GM23338 (cell line): ENCODE measurements at regions not wholly inside any gene's neighbourhood (a gene's known extent, or its start where the extent isn't known, plus 50 kb on each side); places are given as distances from the start of the nearest gene placed in this dataset.

ENCODE experiments used
- ATAC-seq: fragments of 200-7000 bp; cut with Tn5 transposase; 3 replicates; pipeline ENCODE4 v1.9.1; 2020
- DNase-seq: peaks from one replicate; pipeline ENCODE4 v3.0.0-alpha.2; 2015; ENCODE audit warnings: low spot score
- H2AFZ ChIP-seq: fragments of 200-600 bp; sonication (generic); 2 replicates; pipeline ENCODE4 v1.8.0; 2016; ENCODE audit warnings: antibody characterized with exemption, mild to moderate bottlenecking, moderate library complexity
- H3F3A ChIP-seq: fragments of 200-600 bp; sonication (generic); replicated peaks from 2 replicates; pipeline ENCODE4 v1.8.0; 2017; ENCODE audit warnings: antibody characterized with exemption, mixed run types, low read depth
- H3K27ac ChIP-seq: fragments of 200-600 bp; sonication (generic); 2 replicates; pipeline ENCODE4 v1.6.1; 2016; ENCODE audit warnings: low read depth
- H3K27me3 ChIP-seq: fragments of 200-600 bp; sonication (generic); 2 replicates; pipeline ENCODE4 v1.8.0; 2016; ENCODE audit warnings: mild to moderate bottlenecking, mixed run types, moderate library complexity; ENCODE audit not compliant: insufficient read depth
- H3K36me3 ChIP-seq: fragments of 200-600 bp; sonication (generic); 2 replicates; pipeline ENCODE4 v1.8.0; 2016; ENCODE audit warnings: mild to moderate bottlenecking; ENCODE audit not compliant: insufficient read depth
- H3K4me1 ChIP-seq: fragments of 200-600 bp; sonication (generic); 2 replicates; pipeline ENCODE4 v1.8.0; 2016; ENCODE audit warnings: mild to moderate bottlenecking, moderate library complexity; ENCODE audit not compliant: insufficient read depth
- H3K4me2 ChIP-seq: fragments of 200-600 bp; sonication (generic); 2 replicates; pipeline ENCODE4 v1.7.1; 2017; ENCODE audit warnings: mixed run types
- H3K4me3 ChIP-seq: fragments of 200-600 bp; sonication (generic); 2 replicates; pipeline ENCODE4 v1.6.1; 2016; ENCODE audit warnings: mixed run types
- H3K79me2 ChIP-seq: fragments of 200-600 bp; sonication (generic); replicated peaks from 2 replicates; pipeline ENCODE4 v1.8.0; 2017; ENCODE audit warnings: mild to moderate bottlenecking; ENCODE audit not compliant: insufficient read depth
- H3K9me2 ChIP-seq: fragments of 200-600 bp; sonication (generic); 2 replicates; pipeline ENCODE4 v1.8.0; 2017; ENCODE audit not compliant: insufficient read depth
- H4K20me1 ChIP-seq: fragments of 200-600 bp; sonication (generic); replicated peaks from 2 replicates; pipeline ENCODE4 v1.8.0; 2017; ENCODE audit warnings: mild to moderate bottlenecking; ENCODE audit not compliant: insufficient read depth
- H3K27ac Mint-ChIP-seq: 2 replicates; pipeline ENCODE4 v1.8.0; 2020; ENCODE audit warnings: inconsistent platforms, mild to moderate bottlenecking, moderate library complexity, mixed read lengths
- H3K27me3 Mint-ChIP-seq: 3 replicates; pipeline ENCODE4 v1.8.0; 2022; ENCODE audit warnings: low read depth, mild to moderate bottlenecking, moderate library complexity, mixed read lengths, inconsistent platforms; ENCODE audit not compliant: insufficient read depth, poor library complexity
- H3K36me3 Mint-ChIP-seq: 3 replicates; pipeline ENCODE4 v1.8.0; 2021; ENCODE audit warnings: low read depth, mild to moderate bottlenecking, inconsistent platforms, moderate library complexity, mixed read lengths
- H3K4me1 Mint-ChIP-seq: 3 replicates; pipeline ENCODE4 v1.8.0; 2020; ENCODE audit warnings: mild to moderate bottlenecking, inconsistent platforms, mixed read lengths
- H3K4me3 Mint-ChIP-seq: 3 replicates; pipeline ENCODE4 v1.8.0; 2021; ENCODE audit warnings: moderate library complexity, mild to moderate bottlenecking, inconsistent platforms, mixed read lengths
- H3K9me3 Mint-ChIP-seq: 3 replicates; pipeline ENCODE4 v1.8.0; 2020; ENCODE audit warnings: moderate library complexity, mild to moderate bottlenecking, inconsistent platforms, mixed read lengths
- CREB1 ChIP-seq: fragments of 250-450 bp; sonication (Bioruptor Pico); IDR thresholded peaks from 2 replicates; pipeline ENCODE4 v1.5.0; 2020; ENCODE audit warnings: low read depth, mild to moderate bottlenecking, moderate library complexity
- CTCF ChIP-seq, 2 experiments: fragments of 200-600 bp in 1 of 2; sonication (generic) in 1 of 2; conservative IDR thresholded peaks; 2 replicates each; pipeline versions ENCODE4 v1.5.1 to v1.6.1; 2016 to 2017; ENCODE audit warnings: antibody characterized with exemption in 2 of 2, low read depth in 2 of 2, mild to moderate bottlenecking in 2 of 2, moderate library complexity in 1 of 2
- EZH2 ChIP-seq: fragments of 200-600 bp; sonication (generic); IDR thresholded peaks from one replicate; pipeline ENCODE4 v1.8.0; 2017; ENCODE audit warnings: antibody characterized with exemption, mild to moderate bottlenecking, low read depth; ENCODE audit not compliant: unreplicated experiment
- EZH2phosphoT487 ChIP-seq: fragments of 200-600 bp; sonication (generic); IDR thresholded peaks from one replicate; pipeline ENCODE4 v1.8.1; 2018; ENCODE audit warnings: antibody characterized with exemption; ENCODE audit not compliant: unreplicated experiment
- JUNB ChIP-seq: IDR thresholded peaks from one replicate; pipeline ENCODE4 v1.6.1; 2016; ENCODE audit warnings: antibody characterized with exemption; ENCODE audit not compliant: unreplicated experiment
- NANOG ChIP-seq: IDR thresholded peaks from 2 replicates; pipeline ENCODE4 v1.6.1; 2016; ENCODE audit warnings: antibody characterized with exemption, borderline replicate concordance
- POLR2AphosphoS5 ChIP-seq: IDR thresholded peaks from 2 replicates; pipeline ENCODE4 v1.6.1; 2016; ENCODE audit warnings: antibody characterized with exemption, low read depth
- STAT1 ChIP-seq: IDR thresholded peaks from one replicate; pipeline ENCODE4 v1.6.1; 2016; ENCODE audit warnings: antibody characterized with exemption; ENCODE audit not compliant: unreplicated experiment
- ZNF114 ChIP-seq: fragments of 250-450 bp; sonication (Bioruptor Pico); IDR thresholded peaks from 2 replicates; pipeline ENCODE4 v1.5.0; 2020; ENCODE audit warnings: mild to moderate bottlenecking, moderate library complexity
- ZNF331 ChIP-seq: fragments of 250-450 bp; sonication (Bioruptor Pico); IDR thresholded peaks from 2 replicates; pipeline ENCODE4 v1.5.0; 2020; ENCODE audit warnings: low read depth, mild to moderate bottlenecking, moderate library complexity
- ZNF462 ChIP-seq: fragments of 250-450 bp; sonication (Bioruptor Pico); IDR thresholded peaks from 2 replicates; pipeline ENCODE4 v1.5.0; 2020; ENCODE audit warnings: mild to moderate bottlenecking, moderate library complexity
- TF ChIP-seq, protein P1 (sequence below): IDR thresholded peaks from one replicate; pipeline ENCODE4 v1.6.1; 2018; ENCODE audit warnings: antibody characterized with exemption; ENCODE audit not compliant: unreplicated experiment

DNA sequence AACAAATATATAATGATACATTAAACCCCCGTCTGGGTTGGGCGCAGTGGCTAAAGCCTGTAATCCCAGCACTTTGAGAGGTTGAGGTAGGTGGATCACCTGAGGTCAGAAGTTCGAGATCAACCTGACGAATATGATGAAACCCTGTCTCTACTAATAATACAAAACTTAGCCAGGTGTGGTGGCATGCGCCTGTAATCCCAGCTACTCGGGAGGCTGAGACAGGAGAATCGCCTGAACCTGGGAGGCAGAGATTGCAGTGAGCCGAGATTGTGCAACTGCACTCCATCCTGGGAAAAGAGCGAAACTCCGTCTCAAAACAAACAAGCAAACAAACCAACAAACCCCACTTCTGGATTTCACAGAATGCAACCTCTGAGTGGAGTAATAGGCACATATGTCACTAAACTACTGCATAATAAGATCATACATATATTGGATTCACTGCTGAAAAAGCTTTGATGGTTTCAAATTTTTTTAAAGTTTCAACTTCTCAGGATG is 718.2 kb downstream of the SI start:
- Histone ChIP-seq H3F3A (no peaks in the 10 kb centered on the region), H3K9me2 (no peaks in the 10 kb centered on the region), H3K4me3 (no peak overlapping the region), H3K4me1 (0 out of 2 replicates have a peak, but pooled peaks cover 7% of the 10 kb centered on the region), H3K27me3 (no peaks in the 10 kb centered on the region), H4K20me1 (no peaks in the 10 kb centered on the region), H3K79me2 (no peaks in the 10 kb centered on the region), H3K4me2 (no peak overlapping the region), H3K36me3 (no peaks in the 10 kb centered on the region), H2AFZ (no peak overlapping the region), H3K27ac (no peak overlapping the region)
- H3K4me3 Mint-ChIP-seq: no peak overlapping the region
- no peaks in the 10 kb centered on the region for H3K9me3 Mint-ChIP-seq
- no peaks in the 10 kb centered on the region for H3K36me3 Mint-ChIP-seq
- H3K27ac Mint-ChIP-seq: no peak overlapping the region
- peaks cover 5% of the 10 kb centered on the region; the same call in 2 of the 3 replicates for H3K4me1 Mint-ChIP-seq
- ATAC-seq (no peak), DNase-seq (no peak)
- peaks cover 1% of the 10 kb centered on the region for H3K27me3 Mint-ChIP-seq
- TF ChIP-seq EZH2: no peak
- no peak for TF ChIP-seq POLR2AphosphoS5
- no peak for TF ChIP-seq CTCF (conservative IDR thresholded peaks at IDR 0.05; ENCODE audit: low read depth in 2 of 2)
- no peak for TF ChIP-seq ZNF462 (CRISPR knock-in tag)
- TF ChIP-seq CREB1: no peak
- TF ChIP-seq NANOG: no peak
- TF ChIP-seq STAT1: no peak
- TF ChIP-seq JUNB: no peak
- TF ChIP-seq ZNF331: no peak
- no peak for TF ChIP-seq EZH2phosphoT487
- TF ChIP-seq, protein P1, sequence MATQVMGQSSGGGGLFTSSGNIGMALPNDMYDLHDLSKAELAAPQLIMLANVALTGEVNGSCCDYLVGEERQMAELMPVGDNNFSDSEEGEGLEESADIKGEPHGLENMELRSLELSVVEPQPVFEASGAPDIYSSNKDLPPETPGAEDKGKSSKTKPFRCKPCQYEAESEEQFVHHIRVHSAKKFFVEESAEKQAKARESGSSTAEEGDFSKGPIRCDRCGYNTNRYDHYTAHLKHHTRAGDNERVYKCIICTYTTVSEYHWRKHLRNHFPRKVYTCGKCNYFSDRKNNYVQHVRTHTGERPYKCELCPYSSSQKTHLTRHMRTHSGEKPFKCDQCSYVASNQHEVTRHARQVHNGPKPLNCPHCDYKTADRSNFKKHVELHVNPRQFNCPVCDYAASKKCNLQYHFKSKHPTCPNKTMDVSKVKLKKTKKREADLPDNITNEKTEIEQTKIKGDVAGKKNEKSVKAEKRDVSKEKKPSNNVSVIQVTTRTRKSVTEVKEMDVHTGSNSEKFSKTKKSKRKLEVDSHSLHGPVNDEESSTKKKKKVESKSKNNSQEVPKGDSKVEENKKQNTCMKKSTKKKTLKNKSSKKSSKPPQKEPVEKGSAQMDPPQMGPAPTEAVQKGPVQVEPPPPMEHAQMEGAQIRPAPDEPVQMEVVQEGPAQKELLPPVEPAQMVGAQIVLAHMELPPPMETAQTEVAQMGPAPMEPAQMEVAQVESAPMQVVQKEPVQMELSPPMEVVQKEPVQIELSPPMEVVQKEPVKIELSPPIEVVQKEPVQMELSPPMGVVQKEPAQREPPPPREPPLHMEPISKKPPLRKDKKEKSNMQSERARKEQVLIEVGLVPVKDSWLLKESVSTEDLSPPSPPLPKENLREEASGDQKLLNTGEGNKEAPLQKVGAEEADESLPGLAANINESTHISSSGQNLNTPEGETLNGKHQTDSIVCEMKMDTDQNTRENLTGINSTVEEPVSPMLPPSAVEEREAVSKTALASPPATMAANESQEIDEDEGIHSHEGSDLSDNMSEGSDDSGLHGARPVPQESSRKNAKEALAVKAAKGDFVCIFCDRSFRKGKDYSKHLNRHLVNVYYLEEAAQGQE: no peak
- no peak for TF ChIP-seq ZNF114 (CRISPR knock-in tag)
